GM12873 (cell line): ENCODE measurements at regions not wholly inside any gene's neighbourhood (a gene's known extent, or its start where the extent isn't known, plus 50 kb on each side); places are given as distances from the start of the nearest gene placed in this dataset.

ENCODE experiments used
- CTCF ChIP-seq: IDR thresholded peaks from 2 replicates; pipeline ENCODE4 v1.5.1; 2012; ENCODE audit warnings: low read depth, mild to moderate bottlenecking, moderate library complexity, low read length, control low read depth; ENCODE audit not compliant: insufficient read depth; ENCODE audit errors: missing control alignments

GRCh38 chr4:180314972-180315371, 1928.2 kb upstream of the TENM3 start:
- no peak for TF ChIP-seq CTCF

DNA sequence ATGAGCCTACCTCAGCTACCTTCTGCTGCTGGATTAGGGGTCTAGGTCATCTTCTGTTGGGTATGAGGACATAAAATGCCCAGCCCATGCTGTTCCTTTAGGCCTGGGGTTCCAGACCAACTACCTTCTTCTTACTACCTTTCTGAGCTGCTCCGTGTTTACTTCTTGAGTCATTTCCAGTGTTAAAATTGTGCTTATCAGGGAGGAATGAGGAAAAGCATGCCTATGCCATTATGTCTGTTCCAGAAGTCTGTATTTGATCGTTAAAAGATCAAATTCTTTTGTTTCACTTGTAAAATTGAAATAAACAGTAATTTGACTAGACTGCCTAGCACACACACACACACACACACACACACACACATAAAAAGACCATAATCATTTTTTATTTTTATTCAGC, 1912.7 kb upstream of the TENM3 start:
- no peak for TF ChIP-seq CTCF

DNA sequence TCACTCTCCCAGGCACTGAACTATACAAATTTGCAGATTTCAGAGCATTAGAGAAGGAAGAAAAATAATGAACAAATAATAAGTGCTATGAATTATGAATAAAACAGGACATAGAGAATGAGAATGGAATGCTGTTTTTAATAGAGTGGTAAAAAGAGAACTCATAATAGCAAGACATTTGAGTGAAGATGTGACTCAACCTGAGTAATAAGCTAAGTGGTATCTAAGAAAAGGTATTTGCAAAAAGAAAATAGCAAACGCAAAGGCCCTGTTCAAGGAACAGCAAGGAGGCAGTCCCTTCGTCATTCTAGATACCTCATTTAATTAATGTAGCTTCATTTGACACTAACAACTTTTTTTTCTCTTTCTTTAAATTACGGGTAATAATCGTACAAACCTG, 1910.0 kb upstream of the TENM3 start:
- no peak for TF ChIP-seq CTCF

- TF ChIP-seq CTCF, result no peak
Measured at GRCh38 chr4:180335566-180335965, 1907.6 kb upstream of the TENM3 start.

DNA sequence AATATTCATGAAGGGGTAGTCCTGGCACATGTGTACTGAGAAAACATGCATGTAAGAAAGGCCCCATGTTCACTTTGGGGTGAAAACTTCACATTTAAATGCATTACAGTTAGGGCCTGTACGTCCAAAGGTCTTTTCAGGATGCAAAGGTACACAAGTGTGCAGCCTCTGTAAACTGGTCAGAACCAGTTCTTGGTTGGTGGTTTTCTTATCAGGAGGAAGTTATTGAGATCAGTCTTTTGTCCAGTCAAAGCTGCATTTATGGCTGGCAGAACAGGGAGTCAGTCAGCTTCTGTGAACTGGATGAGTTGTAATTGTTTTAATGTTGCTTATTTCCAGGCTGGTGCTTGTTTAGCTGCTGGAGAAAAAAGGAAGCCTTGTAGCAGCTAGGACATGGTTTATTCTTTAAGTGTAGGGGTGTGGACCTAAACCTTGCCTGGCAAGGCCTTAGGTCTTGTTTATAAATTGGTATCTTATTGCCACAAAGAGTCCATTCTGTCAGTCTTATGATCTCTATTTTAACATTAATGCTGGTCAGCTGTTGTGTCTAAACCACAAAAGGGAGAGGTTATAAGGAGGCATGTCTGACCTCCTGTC, 1906.6 kb upstream of the TENM3 start:
- no peak for TF ChIP-seq CTCF

DNA sequence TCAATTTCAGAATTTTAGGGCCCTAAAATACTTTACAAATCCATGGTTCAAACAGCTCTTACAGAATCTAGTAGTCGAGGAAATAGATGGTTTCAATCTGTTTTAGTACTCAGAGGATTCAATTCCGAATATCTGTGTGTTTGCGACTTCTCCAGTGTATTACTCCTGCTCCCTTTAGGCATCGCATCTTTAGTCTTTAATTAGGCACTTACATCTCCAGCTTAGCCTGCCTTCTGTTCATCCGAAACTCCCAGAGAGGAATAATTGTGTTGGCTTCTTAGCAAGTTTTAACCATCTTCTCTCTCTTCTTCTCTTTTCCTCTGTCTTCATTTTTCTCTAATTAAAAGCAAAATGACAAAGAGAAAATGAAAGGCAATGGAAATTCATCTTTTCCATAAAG, 1901.3 kb upstream of the TENM3 start:
- TF ChIP-seq CTCF, result no peak

GRCh38 chr4:180350901-180351300, 1892.3 kb upstream of the TENM3 start:
- no peak for TF ChIP-seq CTCF

GRCh38 chr4:180356766-180357165, 1886.4 kb upstream of the TENM3 start:
- TF ChIP-seq CTCF, result no peak
